Hematopoietic multipotent progenitor cell treated with erythropoietin and hydrocortisone succinate and interleukin-3 and kit ligand, for 4 days (in vitro differentiated cells): ENCODE measurements at regions not wholly inside any gene's neighbourhood (a gene's known extent, or its start where the extent isn't known, plus 50 kb on each side); places are given as distances from the start of the nearest gene placed in this dataset.

Experiments used
- DNase-seq: peaks from one replicate; pipeline ENCODE4 v3.0.0-alpha.2; 2015

GRCh38 chr5:164555809-164556208 is 1050.4 kb downstream of the MAT2B start:
- no peak for DNase-seq

GRCh38 chr5:164560216-164560615 is 1054.8 kb downstream of the MAT2B start:
- no peak for DNase-seq

GRCh38 chr5:164561933-164562872 is 1056.8 kb downstream of the MAT2B start:
- DNase-seq = no peak

- no peak for DNase-seq
These were observed 1058.0 kb downstream of the MAT2B start for GRCh38 chr5:164563370-164563769.

- DNase-seq = no peak
These were observed 1068.0 kb downstream of the MAT2B start for GRCh38 chr5:164573397-164573796.

- DNase-seq = no peak
These were observed 1071.8 kb downstream of the MAT2B start for GRCh38 chr5:164577201-164577600.

- no peak for DNase-seq
These were observed 1072.3 kb downstream of the MAT2B start for GRCh38 chr5:164577742-164578141.

GRCh38 chr5:164578401-164578800 is 1073.0 kb downstream of the MAT2B start:
- no peak for DNase-seq

- DNase-seq = no peak
These were observed 1073.5 kb downstream of the MAT2B start for GRCh38 chr5:164578911-164579310.

- no peak for DNase-seq
These were observed 1074.7 kb downstream of the MAT2B start for GRCh38 chr5:164580155-164580554.

- DNase-seq = no peak
These were observed 1076.5 kb downstream of the MAT2B start for GRCh38 chr5:164581889-164582288.

GRCh38 chr5:164593982-164594381 is 1088.6 kb downstream of the MAT2B start:
- DNase-seq = no peak

GRCh38 chr5:164597293-164597900 is 1092.0 kb downstream of the MAT2B start:
- DNase-seq = peak; percentile 49

GRCh38 chr5:164600274-164600673 is 1094.9 kb downstream of the MAT2B start:
- no peak for DNase-seq

GRCh38 chr5:164600929-164601535 is 1095.6 kb downstream of the MAT2B start:
- no peak for DNase-seq

- no peak for DNase-seq
These were observed 1103.1 kb downstream of the MAT2B start for GRCh38 chr5:164608507-164608906.

GRCh38 chr5:164610374-164610773 is 1105.0 kb downstream of the MAT2B start:
- no peak for DNase-seq

- no peak for DNase-seq
These were observed 1109.3 kb downstream of the MAT2B start for GRCh38 chr5:164614707-164615106.

- no peak for DNase-seq
These were observed 1111.9 kb downstream of the MAT2B start for GRCh38 chr5:164617290-164617689.

- DNase-seq = peak; percentile 1
These were observed 1121.6 kb downstream of the MAT2B start for GRCh38 chr5:164627021-164627420.

GRCh38 chr5:164636456-164636855 is 1131.0 kb downstream of the MAT2B start:
- DNase-seq = no peak

- no peak for DNase-seq
These were observed 1132.6 kb downstream of the MAT2B start for GRCh38 chr5:164637931-164638521.

GRCh38 chr5:164649266-164649665 is 1143.8 kb downstream of the MAT2B start:
- DNase-seq = no peak
